OCI-LY1 (cell line): ENCODE measurements at regions not wholly inside any gene's neighbourhood (a gene's known extent, or its start where the extent isn't known, plus 50 kb on each side); places are given as distances from the start of the nearest gene placed in this dataset.

Source experiments
- H2AFZ ChIP-seq: fragments of 200-600 bp; sonication (generic), shearing (Covaris generic); 2 replicates; pipeline ENCODE4 v1.6.0; 2014; ENCODE audit warnings: antibody characterized with exemption, mild to moderate bottlenecking, low read length
- H3F3A ChIP-seq: fragments of 200-600 bp; sonication (generic), shearing (Covaris generic); 2 replicates; pipeline ENCODE4 v1.6.0; 2014; ENCODE audit warnings: mild to moderate bottlenecking, antibody characterized with exemption, low read length, moderate library complexity; ENCODE audit not compliant: insufficient read depth
- H3K27ac ChIP-seq: fragments of 200-600 bp; sonication (generic); 2 replicates; pipeline ENCODE4 v1.5.1; 2014; ENCODE audit warnings: low read length, mixed run types, mild to moderate bottlenecking, low read depth; ENCODE audit not compliant: poor library complexity, severe bottlenecking
- H3K27me3 ChIP-seq: fragments of 200-600 bp; sonication (generic); 2 replicates; pipeline ENCODE4 v1.6.0; 2014; ENCODE audit warnings: antibody characterized with exemption, mild to moderate bottlenecking, low read length, moderate library complexity; ENCODE audit not compliant: insufficient read depth
- H3K36me3 ChIP-seq: fragments of 200-600 bp; sonication (generic); 2 replicates; pipeline ENCODE4 v1.6.1; 2014; ENCODE audit warnings: mild to moderate bottlenecking, antibody characterized with exemption, low read length, moderate library complexity, mixed read lengths; ENCODE audit not compliant: insufficient read depth
- H3K4me1 ChIP-seq: fragments of 200-600 bp; sonication (generic); 2 replicates; pipeline ENCODE4 v1.5.1; 2014; ENCODE audit warnings: mild to moderate bottlenecking, low read length, moderate library complexity; ENCODE audit not compliant: insufficient read depth, severe bottlenecking
- H3K4me2 ChIP-seq: fragments of 200-600 bp; sonication (generic), shearing (Covaris generic); 2 replicates; pipeline ENCODE4 v1.6.1; 2014; ENCODE audit warnings: low read length
- H3K4me3 ChIP-seq: fragments of 200-600 bp; sonication (generic); 2 replicates; pipeline ENCODE4 v1.5.1; 2014; ENCODE audit warnings: low read length, low read depth, mild to moderate bottlenecking, mixed read lengths; ENCODE audit not compliant: poor library complexity, severe bottlenecking
- H3K79me2 ChIP-seq: fragments of 200-600 bp; shearing (Covaris generic); 2 replicates; pipeline ENCODE4 v1.6.1; 2016; ENCODE audit warnings: mixed run types, low read length, mixed read lengths; ENCODE audit not compliant: insufficient read depth
- H3K9ac ChIP-seq: fragments of 200-600 bp; sonication (generic), shearing (Covaris generic); 2 replicates; pipeline ENCODE4 v1.6.1; 2014; ENCODE audit warnings: mild to moderate bottlenecking, low read length, mixed read lengths
- H3K9me2 ChIP-seq: fragments of 200-600 bp; sonication (generic), shearing (Covaris generic); 2 replicates; pipeline ENCODE4 v1.6.1; 2014; ENCODE audit warnings: low read depth, mild to moderate bottlenecking, low read length, mixed read lengths
- H3K9me3 ChIP-seq: fragments of 200-600 bp; shearing (Covaris generic); 2 replicates; pipeline ENCODE4 v1.6.1; 2014; ENCODE audit warnings: low read length, mixed read lengths
- H4K20me1 ChIP-seq: fragments of 200-600 bp; sonication (generic), shearing (Covaris generic); 2 replicates; pipeline ENCODE4 v1.6.0; 2016; ENCODE audit warnings: mild to moderate bottlenecking, low read length; ENCODE audit not compliant: insufficient read depth
- EZH2 ChIP-seq: fragments of 200-600 bp; sonication (generic), shearing (Covaris generic); IDR thresholded peaks from 2 replicates; pipeline ENCODE4 v1.8.0; 2017; ENCODE audit warnings: borderline replicate concordance, mixed run types, mild to moderate bottlenecking, antibody characterized with exemption, low read length, moderate library complexity, mixed read lengths
- TF ChIP-seq, protein P1 (sequence below): fragments of 200-600 bp; sonication (generic), shearing (Covaris generic); IDR thresholded peaks from 2 replicates; pipeline ENCODE4 v1.5.1; 2017; ENCODE audit warnings: mild to moderate bottlenecking, antibody characterized with exemption, low read length, moderate library complexity, mixed read lengths

DNA sequence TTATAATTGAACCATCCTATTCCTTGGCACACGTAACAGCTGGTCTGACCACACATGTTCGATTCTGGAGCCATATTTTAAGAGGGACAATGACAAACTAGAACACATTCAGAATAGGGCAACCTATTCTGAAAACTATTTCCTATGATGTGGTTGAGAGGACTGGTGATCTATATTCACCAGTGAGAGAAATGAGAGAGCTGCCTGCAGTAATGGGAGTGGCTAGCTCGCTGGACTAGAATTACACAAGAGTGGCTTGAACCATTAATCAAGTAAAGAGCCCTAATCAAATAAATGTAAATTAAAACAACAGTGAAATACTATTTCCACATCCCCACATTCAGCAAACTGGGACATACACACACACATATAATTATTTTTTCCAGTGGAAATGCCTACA is 55.3 kb upstream of the LY86 start:
- Histone ChIP-seq H3K9me3 (no peaks in the 10 kb centered on the region), H3K4me1 (no peaks in the 10 kb centered on the region), H3K27ac (no peak overlapping the region), H3K36me3 (no peaks in the 10 kb centered on the region), H2AFZ (no peak overlapping the region), H3K27me3 (no peaks in the 10 kb centered on the region), H4K20me1 (no peaks in the 10 kb centered on the region), H3K9me2 (no peaks in the 10 kb centered on the region), H3K9ac (no peak overlapping the region), H3F3A (no peaks in the 10 kb centered on the region), H3K4me3 (no peak overlapping the region), H3K4me2 (no peak overlapping the region), H3K79me2 (no peaks in the 10 kb centered on the region)
- TF ChIP-seq, protein P1, sequence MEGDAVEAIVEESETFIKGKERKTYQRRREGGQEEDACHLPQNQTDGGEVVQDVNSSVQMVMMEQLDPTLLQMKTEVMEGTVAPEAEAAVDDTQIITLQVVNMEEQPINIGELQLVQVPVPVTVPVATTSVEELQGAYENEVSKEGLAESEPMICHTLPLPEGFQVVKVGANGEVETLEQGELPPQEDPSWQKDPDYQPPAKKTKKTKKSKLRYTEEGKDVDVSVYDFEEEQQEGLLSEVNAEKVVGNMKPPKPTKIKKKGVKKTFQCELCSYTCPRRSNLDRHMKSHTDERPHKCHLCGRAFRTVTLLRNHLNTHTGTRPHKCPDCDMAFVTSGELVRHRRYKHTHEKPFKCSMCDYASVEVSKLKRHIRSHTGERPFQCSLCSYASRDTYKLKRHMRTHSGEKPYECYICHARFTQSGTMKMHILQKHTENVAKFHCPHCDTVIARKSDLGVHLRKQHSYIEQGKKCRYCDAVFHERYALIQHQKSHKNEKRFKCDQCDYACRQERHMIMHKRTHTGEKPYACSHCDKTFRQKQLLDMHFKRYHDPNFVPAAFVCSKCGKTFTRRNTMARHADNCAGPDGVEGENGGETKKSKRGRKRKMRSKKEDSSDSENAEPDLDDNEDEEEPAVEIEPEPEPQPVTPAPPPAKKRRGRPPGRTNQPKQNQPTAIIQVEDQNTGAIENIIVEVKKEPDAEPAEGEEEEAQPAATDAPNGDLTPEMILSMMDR, result no peak
- no peak for TF ChIP-seq EZH2

DNA sequence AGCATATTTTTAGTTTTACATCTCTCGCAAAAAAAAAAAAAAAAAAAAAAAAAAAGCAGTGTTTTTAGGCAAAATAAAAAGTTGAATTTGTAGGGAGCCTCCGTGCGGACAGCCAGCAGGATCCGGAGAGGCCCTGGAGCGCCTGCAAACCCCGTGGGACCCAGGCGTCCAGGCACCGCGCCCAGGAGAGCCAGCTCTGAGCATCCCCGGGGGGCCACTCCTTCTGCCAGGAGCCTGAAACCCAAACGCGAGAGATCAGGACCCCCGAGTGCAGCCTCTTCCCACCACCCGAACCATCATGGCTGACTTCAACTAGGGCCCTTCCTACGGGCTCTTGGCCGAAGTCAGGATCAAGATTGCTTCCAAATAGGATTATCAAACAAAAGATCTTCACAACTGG is 54.1 kb upstream of the LY86 start:
- Histone ChIP-seq H3K36me3 (no peaks in the 10 kb centered on the region), H3K27ac (no peak overlapping the region), H3K4me3 (no peak overlapping the region), H3K9me2 (no peaks in the 10 kb centered on the region), H3K9ac (no peak overlapping the region), H4K20me1 (no peaks in the 10 kb centered on the region), H3F3A (no peaks in the 10 kb centered on the region), H3K79me2 (no peaks in the 10 kb centered on the region), H3K9me3 (no peaks in the 10 kb centered on the region), H3K4me2 (no peak overlapping the region), H2AFZ (no peak overlapping the region), H3K4me1 (no peaks in the 10 kb centered on the region), H3K27me3 (no peaks in the 10 kb centered on the region)
- TF ChIP-seq, protein P1, result no peak
- TF ChIP-seq EZH2, result no peak

DNA sequence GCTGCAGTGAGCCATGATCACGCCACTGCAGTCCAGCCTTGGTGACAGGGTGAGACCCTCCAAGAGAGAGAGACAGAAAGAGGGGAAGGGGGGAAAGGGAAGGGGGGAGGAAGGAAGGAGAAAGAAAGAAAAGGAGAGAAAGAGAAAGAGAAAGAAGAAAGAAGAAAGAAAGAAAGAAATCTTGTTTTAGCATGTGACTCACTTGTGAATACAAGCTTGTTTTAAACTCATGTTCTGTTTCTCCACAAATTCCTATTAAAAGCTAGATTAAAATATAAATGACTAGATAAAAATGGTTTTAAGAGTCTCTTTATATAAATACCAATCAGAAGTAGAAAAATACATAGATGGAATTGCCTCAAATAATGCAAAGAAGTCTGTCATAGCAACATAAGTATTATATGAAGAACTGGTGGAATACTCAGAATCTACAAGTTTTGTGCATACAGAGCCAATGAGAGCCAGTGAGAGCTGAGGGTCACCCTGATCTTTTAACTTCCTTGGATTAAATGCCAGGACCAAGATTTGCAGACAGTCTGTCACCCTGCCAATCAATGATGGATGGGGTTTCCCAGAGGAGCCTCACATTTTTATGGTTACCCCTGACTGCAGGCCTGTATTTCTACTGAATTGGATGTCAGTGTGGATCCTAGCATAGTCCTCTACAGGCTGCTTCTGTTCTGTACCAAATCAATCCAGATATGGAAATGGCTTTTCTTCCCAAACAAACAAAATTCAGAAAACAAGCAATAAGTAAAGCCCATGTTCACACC is 50.8 kb upstream of the LY86 start:
- H3K9ac ChIP-seq, result no peak overlapping the region
- no peaks in the 10 kb centered on the region for H3F3A ChIP-seq
- H3K4me2 ChIP-seq, result no peak overlapping the region
- no peak overlapping the region for H3K27ac ChIP-seq
- no peaks in the 10 kb centered on the region for H3K9me2 ChIP-seq
- H3K4me1 ChIP-seq, result no peaks in the 10 kb centered on the region
- TF ChIP-seq EZH2, result no peak
- TF ChIP-seq, protein P1, result no peak
- no peaks in the 10 kb centered on the region for H4K20me1 ChIP-seq
- no peak overlapping the region for H3K4me3 ChIP-seq
- H3K27me3 ChIP-seq, result peaks cover 5% of the 10 kb centered on the region; the same call in 1 of the 2 replicates
- no peaks in the 10 kb centered on the region; the same call in 1 of the 2 replicates for H3K36me3 ChIP-seq
- no peaks in the 10 kb centered on the region for H3K79me2 ChIP-seq
- no peaks in the 10 kb centered on the region for H3K9me3 ChIP-seq
- no peak overlapping the region for H2AFZ ChIP-seq
